T-cell (primary cell): ENCODE measurements at regions not wholly inside any gene's neighbourhood (a gene's known extent, or its start where the extent isn't known, plus 50 kb on each side); places are given as distances from the start of the nearest gene placed in this dataset.

ENCODE experiments used
- ATAC-seq, 4 experiments: fragments of 200-7000 bp in 3 of 4; fragments of 150-1000 bp in 1 of 4; cut with Tn5 transposase; replicated peaks in 1 of 4; 1 replicate in 3 of 4; 2 replicates in 1 of 4; pipeline ENCODE4 v1.10.0; 2021; ENCODE audit warnings: moderate library complexity in 3 of 4, mild to moderate bottlenecking in 2 of 4, moderate number of reproducible peaks in 1 of 4
- CTCF ChIA-PET, 2 donors: fragments of 300-600 bp; sonication (Branson Sonifier 250); formaldehyde crosslinking; loops; one replicate each; lab custom pipeline; 2022; ENCODE audit warnings: antibody characterized with exemption in 2 of 2; lab: Charles Lee
- POLR2A ChIA-PET, 2 donors: fragments of 300-600 bp; sonication (Branson Sonifier 250); formaldehyde crosslinking; loops; one replicate each; lab custom pipeline; 2022; ENCODE audit warnings: antibody characterized with exemption in 2 of 2; lab: Charles Lee
- DNase-seq, 35 experiments: peaks; one replicate each; pipeline versions ENCODE4 v3.0.0 to v3.0.0-alpha.2; 2013 to 2023
- H3K27ac ChIP-seq: one replicate; pipeline ENCODE4 v1.5.1; 2013; ENCODE audit warnings: low read length
- H3K27me3 ChIP-seq, 2 experiments: replicated peaks in 1 of 2; 1 replicate in 1 of 2; 2 replicates in 1 of 2; pipeline versions ENCODE4 v1.6.1 to v1.7.0; 2013; ENCODE audit warnings: low read length in 1 of 2, mixed read lengths in 1 of 2; ENCODE audit not compliant: control insufficient read depth in 2 of 2, insufficient read depth in 2 of 2; ENCODE audit errors: extremely low read depth in 1 of 2
- H3K36me3 ChIP-seq, 2 donors: 1 replicate in 1 of 2; 2 replicates in 1 of 2; pipeline versions ENCODE4 v1.6.1 to v1.7.0; 2013; ENCODE audit warnings: low read length in 1 of 2; ENCODE audit not compliant: control insufficient read depth in 2 of 2, insufficient read depth in 1 of 2; ENCODE audit errors: extremely low read depth in 1 of 2
- H3K4me1 ChIP-seq, 2 experiments: 1 replicate in 1 of 2; 2 replicates in 1 of 2; pipeline versions ENCODE4 v1.6.1 to v1.7.0; 2013; ENCODE audit warnings: low read length in 2 of 2, mixed read lengths in 1 of 2; ENCODE audit not compliant: insufficient read depth in 2 of 2, control insufficient read depth in 1 of 2; ENCODE audit errors: extremely low read depth in 1 of 2
- H3K4me3 ChIP-seq, 2 donors: 1 replicate in 1 of 2; 2 replicates in 1 of 2; pipeline versions ENCODE4 v1.5.1 to v1.7.0; 2013; ENCODE audit warnings: mild to moderate bottlenecking in 2 of 2, low read length in 1 of 2, moderate library complexity in 1 of 2; ENCODE audit not compliant: control insufficient read depth in 1 of 2; ENCODE audit errors: extremely low read depth in 1 of 2
- H3K9me3 ChIP-seq: 2 replicates; pipeline ENCODE4 v1.7.0; 2013
- H3K27ac Mint-ChIP-seq, 2 donors: one replicate each; pipeline ENCODE4 v1.8.0; 2020 to 2021; ENCODE audit warnings: mild to moderate bottlenecking in 2 of 2, mixed read lengths in 2 of 2
- H3K27me3 Mint-ChIP-seq, 2 donors: one replicate each; pipeline ENCODE4 v1.8.0; 2021 to 2022; ENCODE audit warnings: mixed read lengths in 2 of 2
- H3K36me3 Mint-ChIP-seq: one replicate; pipeline ENCODE4 v1.8.0; 2021; ENCODE audit warnings: mixed read lengths
- H3K4me1 Mint-ChIP-seq, 3 donors: one replicate each; pipeline ENCODE4 v1.8.0; 2020 to 2022; ENCODE audit warnings: mixed read lengths in 3 of 3, mild to moderate bottlenecking in 1 of 3
- H3K4me3 Mint-ChIP-seq, 3 donors: one replicate each; pipeline ENCODE4 v1.8.0; 2020 to 2022; ENCODE audit warnings: mild to moderate bottlenecking in 3 of 3, mixed read lengths in 3 of 3, moderate library complexity in 3 of 3
- H3K9me3 Mint-ChIP-seq, 3 donors: one replicate each; pipeline ENCODE4 v1.8.0; 2020 to 2022; ENCODE audit warnings: mixed read lengths in 3 of 3
- WGBS: methylation state at CpG from one replicate; pipeline ENCODE4 v1.1.5; 2013; ENCODE audit warnings: missing lambda C conversion rate; ENCODE audit not compliant: insufficient coverage; 5-methylcytosine and 5-hydroxymethylcytosine counted together

DNA sequence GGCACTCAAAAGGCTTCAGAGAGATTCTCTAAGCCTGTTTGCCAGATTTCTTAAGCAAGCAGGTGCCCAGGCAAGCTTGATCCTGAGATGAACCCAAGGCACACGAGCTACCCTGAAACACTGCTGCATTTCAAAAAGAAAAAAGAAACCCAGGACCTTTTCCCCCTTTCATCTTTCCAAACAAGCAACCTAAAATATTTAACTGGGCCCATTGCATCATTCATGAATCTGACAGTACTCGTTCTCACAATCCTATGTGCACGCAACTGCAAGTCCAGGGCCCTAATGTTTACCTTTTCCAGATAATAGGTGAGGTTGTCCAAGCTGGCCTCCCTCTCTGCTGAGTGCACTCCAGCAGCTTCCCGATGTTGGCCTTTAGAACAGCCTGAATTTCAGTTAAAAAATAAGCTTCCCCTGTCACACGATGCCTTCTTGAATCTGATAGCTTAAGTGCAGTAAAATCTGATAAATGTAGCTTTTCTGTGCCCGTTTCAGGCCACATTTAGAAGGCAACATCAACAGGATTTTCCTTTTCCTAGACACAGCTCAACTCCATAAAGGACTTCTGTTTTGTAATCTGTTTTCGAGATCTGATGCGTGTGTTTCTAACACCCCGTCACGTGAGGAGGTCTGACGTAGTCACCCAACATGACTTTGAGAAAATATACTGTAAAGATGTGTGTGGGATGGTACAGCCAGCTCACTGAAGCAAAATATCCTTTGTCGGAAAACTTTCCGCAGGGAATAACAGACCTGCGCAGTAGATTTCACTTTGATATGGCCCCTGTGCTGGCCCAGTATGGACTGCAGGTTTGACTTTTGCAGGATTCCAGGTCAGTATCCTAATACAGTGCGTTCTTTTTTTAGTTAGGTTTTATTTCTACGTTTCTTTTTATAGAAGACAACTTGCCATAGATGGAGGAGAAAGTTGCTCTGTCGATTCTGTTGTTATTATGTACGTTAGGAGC, 55.1 kb upstream of the RASA2 start:
- peaks cover 39 to 48% (median 42%) of the 10 kb centered on the region in 3 donors for H3K4me1 Mint-ChIP-seq

DNA sequence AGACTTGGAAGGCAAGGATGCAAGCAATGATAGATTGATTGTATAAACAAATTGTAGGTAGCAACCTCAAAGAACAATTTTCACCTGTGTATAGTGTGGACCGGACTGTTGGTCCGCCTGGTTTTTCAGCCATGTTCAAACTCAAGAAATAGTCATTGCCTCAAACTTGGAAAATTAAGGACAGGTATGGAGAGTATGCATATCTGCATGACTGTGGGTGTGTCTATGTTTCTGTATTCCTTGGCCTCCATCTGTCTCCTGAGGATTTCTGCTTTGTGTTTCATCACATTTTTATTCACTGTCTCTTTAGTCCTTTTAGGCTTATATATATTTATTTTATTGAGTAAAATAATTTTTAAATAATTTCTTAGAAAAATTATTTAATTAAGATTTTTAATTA, 53.9 kb upstream of the RASA2 start:
- Histone ChIP-seq H3K9me3 (no peaks in the 10 kb centered on the region), H3K27ac (no peak overlapping the region), H3K4me1 (peaks cover 0 to 10% of the 10 kb centered on the region in 2 experiments), H3K27me3 (no peaks in the 10 kb centered on the region), H3K36me3 (peaks cover 0 to 33% of the 10 kb centered on the region in 2 donors), H3K4me3 (no peak overlapping the region)
- CTCF ChIA-PET = interaction anchor here (0.6 to 1.8 kb wide), 5 partner anchors 9 to 128 kb away, joined by 3 to 6 read pairs (median 4); no protein-coding TSS in a partner anchor
- peaks cover 21% of the 10 kb centered on the region for H3K36me3 Mint-ChIP-seq
- H3K27ac Mint-ChIP-seq = no peak overlapping the region
- no peak for ATAC-seq
- H3K4me1 Mint-ChIP-seq = peaks cover 36 to 42% (median 40%) of the 10 kb centered on the region in 3 donors
- WGBS = no CpG with 5 or more reads among the region's 2 CpGs
- no peaks in the 10 kb centered on the region for H3K9me3 Mint-ChIP-seq
- no peak overlapping the region for H3K4me3 Mint-ChIP-seq
- no peaks in the 10 kb centered on the region for H3K27me3 Mint-ChIP-seq
- POLR2A ChIA-PET = interaction anchor here in 1 of 2 donors (1.0 kb wide), 1 partner anchor 21 kb away, joined by 3 read pairs; no protein-coding TSS in a partner anchor
- DNase-seq = no peak

More for the DNA sequence above, 55.1 kb upstream of the RASA2 start:
- H3K4me3 ChIP-seq = no peak overlapping the region
- H3K9me3 ChIP-seq = no peaks in the 10 kb centered on the region
- peaks cover 27% of the 10 kb centered on the region for H3K36me3 Mint-ChIP-seq
- H3K27ac Mint-ChIP-seq = no peak overlapping the region
- WGBS = 96% methylated on average over 10 of the region's 18 CpGs
- no peak overlapping the region for H3K27ac ChIP-seq
- H3K27me3 ChIP-seq = no peaks in the 10 kb centered on the region
- no peak overlapping the region for H3K4me3 Mint-ChIP-seq
- no peaks in the 10 kb centered on the region for H3K27me3 Mint-ChIP-seq
- POLR2A ChIA-PET = interaction anchor here in 1 of 2 donors (0.6 kb wide), 1 partner anchor 20 kb away, joined by 3 read pairs; no protein-coding TSS in a partner anchor
- H3K9me3 Mint-ChIP-seq = no peaks in the 10 kb centered on the region
- peaks cover 0 to 26% of the 10 kb centered on the region in 2 donors for H3K36me3 ChIP-seq
- ATAC-seq (no peak), DNase-seq (no peak)
- CTCF ChIA-PET = interaction anchor here (0.7 to 1.8 kb wide), 5 partner anchors 9 to 200 kb away, joined by 3 to 7 read pairs (median 6); no protein-coding TSS in a partner anchor
- H3K4me1 ChIP-seq = peaks cover 0 to 14% of the 10 kb centered on the region in 2 experiments

DNA sequence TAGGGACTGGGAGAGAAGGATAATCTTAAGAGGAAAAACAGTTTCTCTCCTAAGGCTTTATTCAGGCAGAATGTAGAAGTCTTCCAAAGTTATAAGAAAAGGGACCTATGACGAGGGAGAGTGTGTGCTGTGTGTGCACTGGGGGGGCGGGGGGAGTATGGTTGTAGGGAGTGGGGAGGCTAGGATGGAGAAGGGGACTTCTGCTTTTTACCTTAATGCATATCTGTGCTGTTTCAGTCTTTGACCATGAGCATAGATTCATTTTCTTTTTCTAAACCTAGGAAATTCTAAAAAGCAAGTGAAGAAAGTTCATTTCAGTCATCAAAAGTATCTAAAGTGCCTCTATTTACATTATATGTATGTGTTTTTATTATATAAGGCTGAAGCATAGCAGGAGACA, 52.6 kb upstream of the RASA2 start:
- Mint-ChIP-seq H3K27me3 (no peaks in the 10 kb centered on the region), H3K36me3 (peaks cover 21% of the 10 kb centered on the region), H3K4me3 (no peak overlapping the region), H3K27ac (peak overlapping the region in 1 of 2 donors; percentile 9), H3K4me1 (peaks cover 30 to 43% (median 42%) of the 10 kb centered on the region in 3 donors), H3K9me3 (no peaks in the 10 kb centered on the region)
- Histone ChIP-seq H3K36me3 (peaks cover 0 to 32% of the 10 kb centered on the region in 2 donors), H3K27ac (no peak overlapping the region), H3K4me3 (no peak overlapping the region), H3K27me3 (no peaks in the 10 kb centered on the region), H3K4me1 (peaks cover 0 to 14% of the 10 kb centered on the region in 2 experiments), H3K9me3 (no peaks in the 10 kb centered on the region)
- ChIA-PET CTCF (interaction anchor here in 1 of 2 donors (0.8 to 1.0 kb wide), 2 partner anchors 9 to 111 kb away, joined by 3 to 4 read pairs; no protein-coding TSS in a partner anchor), POLR2A (no interaction called here)
- DNase-seq (no peak), ATAC-seq (no peak)
- WGBS = no CpG with 5 or more reads among the region's 2 CpGs

DNA sequence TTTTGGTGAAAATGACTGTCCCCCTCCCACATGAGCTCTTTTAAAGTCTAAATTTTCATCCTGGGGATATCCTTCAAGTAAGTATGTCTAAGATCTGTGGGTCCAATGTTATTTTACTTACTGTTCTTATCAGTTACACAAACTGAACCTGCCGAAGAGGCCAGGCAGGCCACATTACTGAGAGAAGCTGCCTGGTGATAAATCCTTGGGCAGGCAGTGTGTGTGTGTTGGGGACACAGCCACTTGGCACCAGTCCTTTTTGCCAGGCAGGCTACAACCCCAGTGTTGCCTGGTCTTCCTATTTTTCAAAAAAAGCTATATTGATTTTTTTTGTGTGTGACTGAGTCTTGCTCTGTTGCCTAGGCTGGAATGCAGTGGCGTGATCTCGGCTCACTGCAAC, 50.6 kb upstream of the RASA2 start:
- ATAC-seq (no peak), DNase-seq (no peak)
- Mint-ChIP-seq H3K4me3 (no peak overlapping the region), H3K4me1 (peaks cover 41 to 55% (median 50%) of the 10 kb centered on the region in 3 donors), H3K36me3 (peaks cover 16% of the 10 kb centered on the region), H3K9me3 (no peaks in the 10 kb centered on the region), H3K27me3 (no peaks in the 10 kb centered on the region), H3K27ac (peak overlapping the region in 1 of 2 donors; percentile 19)
- ChIA-PET POLR2A (interaction anchor here (0.6 to 0.7 kb wide), 3 partner anchors 46 to 170 kb away, joined by 3 to 6 read pairs (median 5); no protein-coding TSS in a partner anchor), CTCF (interaction anchor here (0.6 to 2.0 kb wide), 10 partner anchors 9 to 258 kb away, joined by 3 to 7 read pairs (median 4); no protein-coding TSS in a partner anchor)
- H3K27me3 ChIP-seq = no peaks in the 10 kb centered on the region
- WGBS = no CpG with 5 or more reads among the region's 3 CpGs
- no peaks in the 10 kb centered on the region for H3K9me3 ChIP-seq
- no peak overlapping the region for H3K4me3 ChIP-seq
- peaks cover 0 to 28% of the 10 kb centered on the region in 2 donors for H3K36me3 ChIP-seq
- H3K4me1 ChIP-seq = peaks cover 0 to 12% of the 10 kb centered on the region in 2 experiments
- no peak overlapping the region for H3K27ac ChIP-seq
